Thyroid gland (tissue), 4 donors: ENCODE measurements at regions not wholly inside any gene's neighbourhood (a gene's known extent, or its start where the extent isn't known, plus 50 kb on each side); places are given as distances from the start of the nearest gene placed in this dataset.
"Not testable (repeated sequence)": the region's sequence is repeated elsewhere in the genome, so short reads cannot be mapped to it uniquely, and the experiment has no call there.

Experiments used
- CTCF ChIP-seq, 6 experiments: fragments of 200-600 bp in 3 of 6; fragments of 450-650 bp in 3 of 6; sonication (generic) in 3 of 6; IDR thresholded peaks; one replicate each; pipeline ENCODE4 v1.5.1; 2016 to 2019; ENCODE audit warnings: antibody characterized with exemption in 6 of 6, mild to moderate bottlenecking in 2 of 6, inconsistent platforms in 1 of 6, moderate library complexity in 1 of 6
- POLR2A ChIP-seq, 2 donors: fragments of 450-650 bp; IDR thresholded peaks; one replicate each; pipeline ENCODE4 v1.6.1; 2017; ENCODE audit warnings: antibody characterized with exemption in 2 of 2, mild to moderate bottlenecking in 2 of 2, moderate library complexity in 1 of 2

GRCh38 chr11:23484618-23485017, 624.3 kb upstream of the CCDC179 start:
- TF ChIP-seq CTCF, POLR2A (IDR thresholded peaks at IDR 0.05): not testable (repeated sequence)
